HG02852 (cell line): ENCODE measurements at regions not wholly inside any gene's neighbourhood (a gene's known extent, or its start where the extent isn't known, plus 50 kb on each side); places are given as distances from the start of the nearest gene placed in this dataset.
"Not testable (repeated sequence)": the region's sequence is repeated elsewhere in the genome, so short reads cannot be mapped to it uniquely, and the experiment has no call there.

Experiments used
- ATAC-seq: cut with Tn5 transposase; IDR thresholded peaks from one replicate; pipeline ENCODE4 v1.9.1; 2021; ENCODE audit warnings: mild to moderate bottlenecking, moderate library complexity; ENCODE audit not compliant: unreplicated experiment

DNA sequence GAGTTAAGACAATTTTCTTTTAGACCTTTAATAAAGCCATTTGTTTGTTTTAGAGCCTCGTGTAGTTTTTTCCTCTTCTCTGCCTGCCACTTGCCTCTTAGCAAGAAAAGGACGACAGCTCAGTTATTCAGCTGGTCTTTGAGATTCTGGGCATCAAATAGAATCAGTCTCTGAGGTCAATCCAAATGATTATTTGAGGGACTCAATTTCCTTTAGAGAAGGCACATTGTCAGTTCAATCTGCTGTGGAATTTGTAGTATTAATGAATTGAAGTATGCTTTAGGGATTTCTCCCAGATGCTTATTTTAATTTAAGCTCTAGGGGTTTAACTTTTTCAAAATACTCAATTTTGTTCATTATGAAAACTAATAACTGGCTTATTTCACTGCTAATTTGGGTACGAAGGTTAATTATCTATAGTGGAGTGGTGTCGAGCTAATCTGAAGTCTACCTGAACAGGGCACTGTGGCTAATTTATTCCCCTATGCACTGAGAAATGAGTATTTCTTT is 841.2 kb upstream of the AUTS2 start:
- no peak for ATAC-seq

DNA sequence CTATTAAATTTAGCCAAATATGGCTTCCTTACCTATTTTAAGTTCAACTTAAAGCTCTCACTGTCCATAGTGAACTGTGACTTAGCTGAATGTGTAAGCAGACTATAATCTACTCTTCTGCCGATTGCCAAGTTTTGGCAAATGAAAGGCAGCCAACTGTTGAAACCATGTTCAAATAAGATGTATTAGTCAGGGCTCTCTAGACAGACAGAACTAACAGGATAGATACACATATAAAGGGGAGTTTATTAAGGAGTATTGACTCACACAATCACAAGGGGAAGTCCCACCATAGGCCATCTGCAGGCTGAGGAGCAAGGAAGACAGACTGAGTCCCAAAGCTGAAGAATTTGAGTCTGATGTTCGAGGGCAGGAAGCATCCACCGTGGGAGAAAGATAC is 837.7 kb upstream of the AUTS2 start:
- no peak for ATAC-seq

DNA sequence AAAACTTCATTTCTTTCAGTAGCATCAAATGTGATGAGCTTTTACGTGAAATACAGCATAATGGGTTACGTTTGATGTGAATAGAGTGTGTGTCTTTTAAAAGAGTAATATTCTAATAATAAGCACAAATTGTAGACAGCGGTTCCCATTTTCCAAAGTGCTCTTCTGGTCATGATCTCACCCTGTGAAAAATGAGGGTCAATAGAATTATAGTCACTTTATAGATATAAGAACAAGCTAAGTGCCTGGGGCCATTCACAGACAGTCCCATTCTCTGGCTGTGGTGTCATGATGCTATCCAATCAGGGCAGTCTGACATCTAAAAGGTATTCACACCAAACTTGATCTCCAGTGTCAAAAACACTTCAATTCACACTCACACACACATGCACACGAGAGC is 830.8 kb upstream of the AUTS2 start:
- no peak for ATAC-seq

DNA sequence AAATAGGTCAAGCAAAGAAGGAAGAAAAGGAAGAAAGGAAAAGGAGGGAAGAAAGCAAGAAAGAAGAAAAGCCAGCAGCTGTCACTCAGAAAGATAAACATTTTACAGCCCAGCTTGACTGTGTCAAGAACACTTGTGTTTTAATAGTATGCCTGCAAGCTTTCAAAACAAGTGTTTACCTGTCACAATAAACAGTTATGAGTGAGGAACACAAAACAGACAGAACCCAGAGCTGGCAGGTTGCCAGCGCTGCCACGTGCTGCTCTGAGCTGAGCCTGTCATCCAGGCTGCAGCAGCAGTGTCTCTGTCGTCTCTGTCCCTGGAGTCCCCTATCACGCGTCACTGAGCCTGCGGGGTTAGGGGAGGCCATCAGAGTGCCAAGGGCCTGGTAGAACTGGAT is 827.6 kb upstream of the AUTS2 start:
- no peak for ATAC-seq

DNA sequence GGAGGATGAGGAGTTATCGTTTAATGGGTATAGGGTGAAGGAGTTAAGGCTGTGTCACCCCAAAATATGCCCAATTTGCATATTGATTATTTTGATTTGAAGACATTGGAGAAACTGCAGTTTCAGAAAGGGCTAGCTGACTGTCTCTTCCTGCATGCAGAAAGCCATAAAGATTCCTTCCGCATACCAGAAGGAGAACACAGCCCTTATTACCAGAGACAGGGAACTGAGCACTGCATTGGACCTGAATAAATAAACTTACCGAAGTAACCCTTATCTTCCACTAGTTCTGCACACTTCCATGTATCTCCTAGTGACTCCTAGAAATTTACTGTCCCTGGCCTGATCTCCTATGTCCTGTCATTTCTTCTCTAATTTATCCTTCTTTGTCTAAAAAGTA is 821.9 kb upstream of the AUTS2 start:
- no peak for ATAC-seq

DNA sequence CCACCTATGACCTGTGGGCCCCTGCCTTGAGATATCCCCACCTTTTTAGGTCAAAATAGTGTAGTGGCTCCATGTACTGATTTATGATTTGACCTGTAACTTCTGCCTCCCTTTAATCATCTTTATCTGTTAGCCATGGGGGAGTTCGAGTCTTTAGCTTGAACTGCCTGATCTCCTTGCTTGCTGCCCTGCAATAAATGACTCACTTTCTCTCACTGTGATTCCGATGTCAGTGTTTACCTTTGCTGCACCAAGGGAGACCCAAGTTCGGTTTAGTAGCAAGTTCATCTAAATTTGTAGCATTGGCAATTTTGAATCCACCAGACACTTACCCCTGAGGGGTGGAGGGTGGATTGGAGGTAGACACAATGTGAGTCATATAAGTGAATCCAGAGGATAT is 814.6 kb upstream of the AUTS2 start:
- no peak for ATAC-seq

DNA sequence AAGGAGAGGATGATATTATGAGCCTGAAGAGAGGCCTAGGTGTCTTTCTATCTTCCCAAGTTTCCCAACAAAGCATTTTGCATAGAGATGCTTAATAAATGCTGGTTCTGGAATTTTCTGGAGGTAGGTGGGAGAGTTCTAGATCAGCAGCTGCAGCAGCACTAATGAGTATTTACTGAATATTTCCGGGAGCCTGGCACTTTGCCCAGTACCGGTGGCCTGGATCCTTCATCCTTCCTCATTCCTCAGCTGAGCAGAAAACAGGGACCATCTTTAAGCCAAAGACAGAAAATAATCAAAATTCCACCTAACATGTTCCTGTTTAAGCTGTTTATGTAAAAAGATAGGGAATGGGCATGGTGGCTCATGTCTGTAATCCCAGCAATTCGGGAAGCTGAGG is 813.2 kb upstream of the AUTS2 start:
- ATAC-seq = no peak

DNA sequence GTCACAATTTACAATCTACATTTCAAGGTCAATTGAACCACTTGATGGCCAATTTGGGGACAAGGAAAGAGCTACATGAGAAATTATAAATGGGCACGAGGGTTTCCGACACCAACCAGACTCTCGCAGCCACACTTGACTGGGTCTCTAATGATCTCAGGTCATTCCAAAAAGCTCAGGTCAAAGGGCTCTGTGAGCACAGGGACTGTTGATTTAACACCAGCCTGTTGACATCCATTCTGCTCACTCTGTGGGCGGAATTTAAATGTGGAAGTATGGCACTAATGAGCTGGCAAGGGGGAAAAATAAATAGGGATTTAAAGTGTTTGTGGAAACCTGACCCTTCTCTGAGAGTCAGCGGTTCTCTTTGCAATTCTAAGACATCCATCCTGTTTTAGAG is 810.7 kb upstream of the AUTS2 start:
- no peak for ATAC-seq

DNA sequence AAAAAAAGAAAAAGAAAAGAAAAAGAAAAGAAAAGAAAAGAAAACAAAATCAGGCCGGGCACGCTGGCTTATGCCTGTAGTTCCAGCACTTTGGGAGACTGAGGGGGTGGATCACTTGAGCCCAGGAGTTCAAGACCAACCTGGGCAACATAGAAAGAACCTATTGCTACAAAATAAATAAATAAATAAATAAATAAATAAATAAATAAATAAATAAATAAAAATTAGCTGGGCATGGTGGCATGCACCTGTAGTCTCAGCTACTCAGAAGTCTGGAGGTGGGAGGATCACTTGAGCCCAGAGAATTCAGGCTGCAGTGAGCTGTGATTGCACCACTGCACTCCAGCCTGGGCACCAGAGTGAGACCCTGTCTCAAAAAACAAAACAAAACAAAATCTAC is 809.7 kb upstream of the AUTS2 start:
- ATAC-seq = not testable (repeated sequence)

DNA sequence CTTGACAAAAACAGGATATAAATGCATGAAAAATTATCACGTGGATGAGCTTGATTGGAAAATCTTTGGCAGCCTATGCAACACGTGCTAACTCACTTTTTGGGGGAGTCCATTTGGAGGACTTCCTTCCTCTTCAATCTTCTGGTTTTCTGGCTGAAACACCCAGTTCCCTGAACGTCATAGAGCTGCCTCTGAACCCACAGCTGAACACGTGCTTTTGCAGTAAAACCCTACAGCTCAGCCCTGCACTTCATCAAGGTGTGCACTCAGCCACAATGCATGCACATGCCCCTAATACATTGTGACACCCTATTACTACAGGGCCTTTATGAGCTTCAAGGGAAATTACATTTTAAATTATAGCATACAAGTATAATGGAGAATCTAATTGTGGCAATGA is 808.7 kb upstream of the AUTS2 start:
- ATAC-seq = no peak

DNA sequence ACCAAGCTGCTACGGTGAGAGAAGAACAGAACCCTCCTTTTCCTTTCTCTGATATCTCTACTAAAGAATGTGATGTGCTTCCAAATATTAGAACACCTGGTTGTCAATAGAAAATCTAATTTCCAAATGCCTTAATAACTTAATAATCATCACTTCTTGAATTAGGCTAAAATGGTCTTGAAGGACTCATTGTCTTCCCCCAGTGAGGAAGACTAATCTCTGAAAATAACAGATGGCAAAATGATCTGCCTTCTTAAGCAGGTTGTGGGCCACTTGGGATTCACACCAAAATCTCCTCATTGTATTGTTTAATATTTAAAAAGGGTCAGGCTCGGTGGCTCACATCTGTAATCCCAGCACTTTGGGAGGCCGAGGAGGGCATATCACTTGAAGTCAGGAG is 805.9 kb upstream of the AUTS2 start:
- ATAC-seq = no peak

DNA sequence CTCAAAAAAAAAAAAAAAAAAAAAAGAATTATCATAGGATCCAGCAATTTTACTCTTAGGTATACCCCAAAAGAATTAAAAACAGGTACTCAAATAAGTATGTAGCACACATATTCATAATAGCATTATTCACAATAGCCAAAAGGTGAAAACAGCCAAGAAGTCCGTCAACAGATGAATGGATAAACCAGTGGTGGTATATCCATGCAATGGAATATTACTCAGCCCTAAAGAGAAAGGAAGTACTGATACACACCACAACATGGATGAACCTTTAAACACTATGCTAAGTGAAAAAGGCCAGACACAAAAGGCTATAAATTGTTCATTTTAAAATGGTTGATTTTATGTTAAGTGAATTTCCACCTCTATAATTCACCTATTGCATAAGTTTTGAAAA is 804.8 kb upstream of the AUTS2 start:
- ATAC-seq = no peak

DNA sequence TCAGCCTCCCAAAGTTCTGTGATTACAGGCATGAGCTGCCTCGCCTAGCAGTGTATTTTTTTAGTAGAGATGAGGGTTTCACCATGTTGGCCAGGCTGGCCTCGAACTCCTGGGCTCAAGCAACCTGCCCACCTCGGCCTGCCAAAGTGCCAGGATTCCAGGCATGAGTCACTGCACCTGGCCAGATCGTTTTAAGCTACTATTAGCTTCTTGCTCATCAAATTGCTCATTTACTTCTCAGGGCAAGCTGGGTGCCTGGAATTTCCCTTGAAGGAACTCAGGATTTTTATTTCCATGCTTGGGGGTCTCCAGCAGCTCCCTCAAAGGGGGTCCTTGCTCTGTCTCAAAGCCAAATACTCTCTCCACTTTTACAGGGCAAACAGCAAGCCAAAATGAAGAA is 798.0 kb upstream of the AUTS2 start:
- ATAC-seq = no peak

DNA sequence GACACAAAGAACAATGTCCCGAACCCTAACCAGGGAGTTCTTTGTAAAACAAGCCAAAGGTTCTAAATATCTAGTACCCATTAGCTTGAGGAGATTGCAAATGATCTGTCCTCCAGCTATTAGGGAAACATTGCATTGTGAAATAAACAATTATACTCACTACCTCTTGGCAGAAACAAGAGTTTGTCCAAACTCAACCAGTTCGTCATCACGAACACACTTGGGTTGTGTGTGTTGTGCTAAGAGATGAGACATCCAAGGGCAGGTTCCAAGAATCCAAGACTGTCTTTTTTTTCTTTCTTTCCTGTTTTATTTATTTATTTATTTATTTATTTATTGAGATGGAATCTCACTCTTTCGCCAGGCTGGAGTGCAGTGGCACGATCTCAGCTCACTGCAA is 793.1 kb upstream of the AUTS2 start:
- no peak for ATAC-seq

DNA sequence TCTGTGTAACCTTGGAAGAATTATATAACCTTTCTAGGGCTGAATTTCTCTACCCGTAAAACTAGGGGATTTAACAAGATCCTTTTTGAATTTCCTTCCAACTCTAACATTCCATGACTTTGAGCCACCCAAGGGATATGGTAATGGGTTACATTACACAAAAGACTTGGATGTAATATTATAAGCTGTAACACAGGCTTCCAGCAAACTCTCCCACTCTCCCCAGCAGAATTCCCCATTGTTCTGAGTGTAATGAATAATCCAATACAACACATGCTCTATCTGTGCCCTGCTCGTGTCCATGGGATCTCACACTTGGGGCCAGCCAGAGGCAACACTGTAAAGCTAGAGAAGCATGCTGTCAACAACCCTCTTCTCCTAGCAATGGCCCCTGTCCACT is 790.6 kb upstream of the AUTS2 start:
- ATAC-seq = no peak

DNA sequence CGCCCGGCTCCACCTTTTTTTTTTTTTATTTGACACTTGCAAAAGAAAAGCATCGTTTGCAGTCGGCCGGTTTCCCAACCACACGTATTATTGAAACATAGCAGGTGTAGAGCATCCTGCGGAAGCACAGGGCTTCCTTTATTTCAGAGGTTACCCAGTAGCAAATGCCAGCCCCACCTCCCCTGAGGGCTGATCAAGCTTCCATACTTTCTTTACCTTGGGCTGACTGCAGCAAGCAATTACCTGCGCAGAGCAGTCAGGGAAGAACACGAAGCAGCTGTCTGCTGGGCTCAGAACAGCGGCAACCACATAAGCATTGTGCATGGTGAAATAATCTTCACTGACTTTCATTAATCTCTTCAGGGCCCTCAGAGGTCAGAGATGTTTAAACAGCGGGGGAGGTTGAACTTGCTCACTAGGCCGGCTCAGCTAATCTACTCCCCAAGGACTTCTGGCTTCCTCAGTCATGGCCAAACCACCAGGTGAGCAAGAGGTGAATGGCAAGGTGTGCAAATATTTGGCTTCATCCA is 784.7 kb upstream of the AUTS2 start:
- ATAC-seq = no peak

DNA sequence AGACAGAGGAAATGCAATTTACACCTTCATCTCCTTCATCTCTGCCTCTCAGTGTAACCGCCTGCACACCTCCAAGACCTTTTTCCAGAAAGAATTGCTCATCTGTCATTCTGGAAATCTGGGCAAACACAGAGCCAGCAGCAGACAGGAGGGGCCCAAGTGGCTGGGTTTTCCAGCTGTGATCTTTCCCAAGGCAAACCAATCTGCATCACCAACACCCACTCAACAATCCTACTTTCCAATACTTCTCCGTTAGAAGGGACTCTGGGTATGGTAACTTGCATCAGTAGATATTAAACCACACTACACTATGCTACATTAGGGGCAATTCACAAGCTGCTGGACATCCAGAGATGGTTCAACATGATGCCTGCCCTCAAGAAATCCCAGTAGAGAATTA is 781.8 kb upstream of the AUTS2 start:
- no peak for ATAC-seq

DNA sequence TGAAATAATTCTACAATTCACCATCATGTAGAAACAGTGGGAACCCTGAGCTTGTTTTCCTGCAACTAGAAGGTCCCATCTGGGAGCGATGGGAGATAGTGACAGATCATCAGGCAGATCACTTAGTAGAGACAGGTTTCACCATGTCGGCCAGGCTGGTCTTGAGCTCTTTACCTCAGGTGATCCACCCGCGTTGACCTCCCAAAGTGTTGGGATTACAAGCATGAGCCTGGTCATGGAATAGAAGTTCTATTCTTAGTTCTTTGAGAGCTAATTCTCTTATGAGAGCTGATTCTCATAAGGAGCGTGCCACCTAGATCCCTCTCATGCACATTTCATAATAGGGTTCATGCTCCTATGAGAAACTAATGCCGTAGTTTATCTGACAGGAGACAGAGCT is 778.0 kb upstream of the AUTS2 start:
- ATAC-seq = no peak

DNA sequence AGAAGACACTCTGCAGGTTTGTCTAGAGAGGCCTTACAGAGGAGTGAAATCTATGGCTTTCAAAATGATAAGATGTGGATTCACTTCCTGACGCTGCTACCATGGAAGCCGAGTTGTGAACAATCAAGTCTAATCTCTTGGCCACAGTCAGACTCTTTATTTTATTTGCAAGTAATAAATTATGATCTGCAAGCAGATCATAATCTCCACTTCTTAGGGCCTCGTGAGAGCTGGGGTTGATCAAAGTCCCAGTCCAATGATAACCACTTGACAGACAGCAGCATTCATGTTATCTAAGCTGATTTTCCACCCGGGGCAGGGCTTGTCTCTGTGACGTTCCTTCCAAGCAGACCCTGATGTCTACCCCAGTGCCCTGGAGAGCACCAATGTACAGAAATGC is 776.4 kb upstream of the AUTS2 start:
- no peak for ATAC-seq

DNA sequence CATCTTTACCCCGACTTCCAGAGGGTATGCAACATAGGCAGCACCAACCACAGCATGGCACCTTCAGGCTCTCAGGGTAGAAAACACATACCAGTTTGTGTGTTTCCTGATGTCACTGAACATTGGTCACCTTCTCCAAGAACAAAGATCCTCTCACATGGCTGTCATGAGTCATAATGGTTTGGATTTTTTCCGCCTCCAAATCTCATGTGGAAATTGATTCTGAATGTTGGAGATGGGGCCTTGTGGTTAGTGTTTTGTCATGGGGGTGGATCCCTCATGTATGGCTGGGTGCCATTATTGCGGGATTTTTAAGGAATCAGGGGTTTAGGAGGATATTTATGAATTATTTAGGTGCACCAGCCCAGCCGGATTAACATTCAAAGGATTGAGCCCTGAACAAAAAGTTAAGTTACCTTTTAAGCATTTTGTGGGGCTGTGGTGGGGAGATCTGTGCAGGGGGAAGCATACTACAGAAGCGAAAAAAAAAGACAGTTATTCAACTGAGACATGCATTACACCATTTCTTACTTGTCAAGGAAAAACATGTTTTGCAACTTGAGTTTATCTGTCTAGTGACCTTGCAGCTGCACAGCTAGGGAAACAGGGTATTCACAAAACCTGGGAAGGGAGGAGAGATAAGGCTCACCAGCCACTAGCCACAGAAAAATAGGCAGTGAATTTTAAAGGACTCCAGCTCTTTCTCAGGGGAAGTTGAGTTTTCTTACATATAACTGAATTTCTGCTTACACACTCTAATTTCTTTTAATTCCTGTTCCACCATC is 774.1 kb upstream of the AUTS2 start:
- no peak for ATAC-seq

DNA sequence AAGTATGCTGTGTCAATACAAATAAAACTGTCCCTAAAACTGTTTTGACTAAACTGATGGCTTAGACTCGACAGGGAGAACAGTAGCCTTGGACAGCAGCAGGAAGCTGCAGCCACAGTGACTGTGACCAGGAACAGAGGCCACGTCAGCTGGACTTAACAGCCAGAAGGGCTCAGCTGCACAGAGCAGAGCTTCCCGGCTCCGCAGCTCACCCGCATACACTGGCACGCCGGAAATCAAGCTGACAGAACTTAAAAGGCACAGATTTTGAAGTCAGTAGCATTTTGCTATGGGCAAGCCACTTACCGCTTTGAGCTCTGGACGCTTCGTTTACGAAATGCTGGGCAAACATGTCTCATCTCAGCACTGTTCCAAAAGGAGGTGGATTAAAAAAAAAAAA is 769.7 kb upstream of the AUTS2 start:
- no peak for ATAC-seq

DNA sequence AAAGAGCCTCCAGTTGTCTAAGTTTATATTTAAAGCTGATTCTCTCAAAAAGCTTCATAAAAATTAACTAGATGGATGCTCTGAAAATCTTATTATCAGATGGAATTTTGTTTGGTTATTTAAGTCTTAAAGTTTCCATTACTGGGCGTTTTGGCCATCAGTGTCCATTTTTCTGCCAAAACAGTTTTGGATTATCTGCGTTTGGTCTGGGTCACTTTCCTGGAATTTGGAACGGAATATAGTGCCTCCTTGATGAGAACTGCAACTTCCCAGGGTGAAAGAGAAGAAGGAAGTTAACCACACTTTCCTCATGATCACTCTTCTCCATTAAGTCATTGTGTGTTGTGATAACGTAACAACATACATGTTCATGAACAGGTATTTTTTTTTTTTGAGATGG is 764.9 kb upstream of the AUTS2 start:
- no peak for ATAC-seq

DNA sequence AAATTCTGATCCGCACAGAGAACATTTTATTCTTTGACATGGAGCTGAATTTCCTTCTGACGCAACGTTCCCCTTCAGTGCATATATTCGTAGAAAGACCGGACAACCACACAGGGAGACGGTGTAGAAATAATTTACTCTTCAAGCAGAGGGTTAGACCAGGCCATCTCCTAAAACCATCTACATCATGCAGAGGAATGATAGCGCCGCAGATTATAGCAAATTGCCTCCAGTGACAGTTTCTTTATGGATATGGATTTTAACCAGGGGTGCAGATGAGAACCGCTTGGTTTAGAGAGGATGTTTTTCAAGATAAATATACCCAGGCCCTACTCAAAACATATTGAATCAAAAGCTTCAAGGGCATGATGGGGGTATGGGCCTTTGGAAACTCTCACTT is 759.3 kb upstream of the AUTS2 start:
- ATAC-seq = no peak
